ENCODE measurements at regions not wholly inside any gene's neighbourhood (a gene's known extent, or its start where the extent isn't known, plus 50 kb on each side); places are given as distances from the start of the nearest gene placed in this dataset.

DNA sequence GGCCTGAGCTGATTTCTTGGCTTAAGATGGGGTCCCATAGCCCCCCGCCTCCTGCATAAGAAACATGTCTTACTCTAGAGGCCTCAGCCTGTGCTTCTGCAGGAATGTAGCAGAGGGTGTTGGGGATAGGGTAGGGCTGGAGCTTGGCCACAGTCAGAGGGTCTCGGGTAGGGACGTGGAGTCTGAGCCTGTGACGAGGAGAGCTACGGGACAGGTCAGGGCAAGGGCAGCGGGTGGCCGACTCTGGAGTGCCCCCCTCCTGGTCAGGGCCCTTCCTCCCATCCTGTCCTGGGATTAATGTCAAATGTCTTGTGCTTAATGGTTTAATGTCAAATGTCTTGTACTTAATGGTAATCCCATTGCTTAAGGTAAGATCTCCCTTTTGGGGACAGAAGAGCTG, 130.4 kb downstream of the GLI2 start:
- no peak for DNase-seq (ENCODE audit: low read depth in 2 of 2)

DNA sequence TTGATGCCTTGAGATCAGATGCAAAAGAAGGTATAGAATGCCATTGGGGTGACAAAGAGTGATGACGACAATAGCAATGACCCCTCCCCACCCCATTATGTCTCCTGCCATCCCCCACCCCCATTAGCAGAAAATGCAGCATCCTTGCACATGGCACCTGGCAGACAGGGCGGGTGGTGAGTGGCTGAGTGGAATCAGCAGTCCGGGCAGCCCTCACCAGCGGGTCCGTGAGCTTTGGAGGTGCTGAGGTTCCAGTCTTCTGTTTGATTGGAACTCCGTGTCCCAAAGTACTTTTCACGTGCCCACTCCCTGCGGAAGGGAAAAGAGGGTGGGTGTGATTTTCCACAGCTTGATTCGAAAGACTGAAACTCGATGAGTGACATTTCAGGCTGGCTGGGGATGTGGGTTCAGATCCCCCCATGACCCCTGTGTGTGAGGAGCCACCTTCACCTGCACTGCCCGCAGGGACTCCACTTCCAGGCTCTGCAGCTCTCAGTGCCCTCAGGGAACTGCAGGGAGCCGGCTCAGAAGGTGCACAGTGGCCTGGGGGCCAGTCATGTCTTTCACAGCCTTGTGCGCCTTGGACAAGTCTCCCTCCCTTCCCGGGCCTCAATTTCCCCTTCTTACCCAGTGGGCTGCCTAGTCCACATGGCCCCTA, 130.9 kb downstream of the GLI2 start:
- no peak for DNase-seq (ENCODE audit: low read depth in 2 of 2)

DNA sequence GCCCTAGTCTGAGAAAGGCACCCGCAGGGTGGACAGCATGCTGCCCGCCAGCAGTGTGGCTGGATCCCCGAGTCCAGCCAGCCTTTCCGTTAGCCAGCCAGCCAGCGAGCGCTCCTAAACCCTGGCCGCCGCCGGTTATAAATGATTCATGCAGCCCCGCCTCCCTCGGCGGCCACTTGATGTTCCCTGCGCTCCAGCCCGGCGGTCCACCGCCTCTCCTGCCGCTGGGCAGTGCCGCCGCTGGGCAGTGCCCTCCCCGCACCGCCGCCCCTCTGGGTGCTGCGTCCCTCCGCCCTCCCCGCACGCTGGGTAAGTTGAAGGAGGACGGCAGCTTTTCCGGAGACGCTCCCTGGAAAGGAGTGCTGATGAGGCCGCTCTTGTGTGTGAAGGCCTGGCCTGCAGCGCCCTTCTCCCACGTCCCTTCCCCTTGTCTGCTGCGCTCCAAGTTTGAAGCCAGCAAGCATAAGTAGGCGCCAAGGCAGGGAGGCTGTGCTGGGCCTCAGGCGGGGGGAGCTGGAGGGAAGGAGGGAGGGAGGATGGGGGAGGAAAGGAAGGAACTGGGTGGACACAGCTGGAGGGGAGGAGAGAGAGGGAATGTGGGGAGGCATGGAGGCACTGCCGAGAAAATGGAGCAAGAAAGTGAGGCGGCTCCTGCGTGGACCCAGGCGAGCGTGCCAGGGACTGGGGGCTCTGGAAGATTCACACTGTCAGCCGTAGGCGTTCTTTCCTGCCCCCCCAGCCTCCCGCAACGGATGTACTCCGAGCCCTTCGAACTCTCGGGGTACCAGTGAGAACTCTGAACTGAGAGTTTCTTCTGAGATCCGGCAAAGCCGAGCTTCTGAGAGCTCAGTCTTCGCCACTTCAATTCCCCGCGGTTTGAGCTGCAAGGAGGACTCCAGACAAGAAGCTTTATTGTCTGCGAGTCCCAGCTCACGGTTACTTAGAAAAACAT, 131.9 kb downstream of the GLI2 start:
- DNase-seq (ENCODE audit: low read depth in 2 of 2), result peak in 1 of 2 donors; percentile 67

DNA sequence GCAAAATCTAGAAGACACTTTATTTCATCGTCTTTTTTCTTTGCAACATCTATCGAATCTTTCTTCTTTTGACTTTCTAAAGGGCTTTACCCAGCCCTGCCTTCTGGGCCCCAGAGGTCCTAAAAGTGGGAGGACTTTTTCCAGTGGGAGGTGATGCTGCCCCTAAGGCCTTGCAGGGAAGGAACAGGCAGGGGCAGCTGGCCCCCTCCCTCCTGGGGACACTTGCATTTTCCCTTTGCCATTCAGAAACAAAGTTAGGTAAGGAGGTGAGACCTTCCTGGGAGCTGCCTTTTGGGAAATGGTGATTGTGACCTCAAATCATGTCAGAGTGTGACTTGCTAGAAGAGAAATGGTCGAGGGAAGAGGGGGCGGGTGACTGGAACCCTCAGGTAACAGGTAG, 132.7 kb downstream of the GLI2 start:
- no peak for DNase-seq (ENCODE audit: low read depth in 2 of 2)

DNA sequence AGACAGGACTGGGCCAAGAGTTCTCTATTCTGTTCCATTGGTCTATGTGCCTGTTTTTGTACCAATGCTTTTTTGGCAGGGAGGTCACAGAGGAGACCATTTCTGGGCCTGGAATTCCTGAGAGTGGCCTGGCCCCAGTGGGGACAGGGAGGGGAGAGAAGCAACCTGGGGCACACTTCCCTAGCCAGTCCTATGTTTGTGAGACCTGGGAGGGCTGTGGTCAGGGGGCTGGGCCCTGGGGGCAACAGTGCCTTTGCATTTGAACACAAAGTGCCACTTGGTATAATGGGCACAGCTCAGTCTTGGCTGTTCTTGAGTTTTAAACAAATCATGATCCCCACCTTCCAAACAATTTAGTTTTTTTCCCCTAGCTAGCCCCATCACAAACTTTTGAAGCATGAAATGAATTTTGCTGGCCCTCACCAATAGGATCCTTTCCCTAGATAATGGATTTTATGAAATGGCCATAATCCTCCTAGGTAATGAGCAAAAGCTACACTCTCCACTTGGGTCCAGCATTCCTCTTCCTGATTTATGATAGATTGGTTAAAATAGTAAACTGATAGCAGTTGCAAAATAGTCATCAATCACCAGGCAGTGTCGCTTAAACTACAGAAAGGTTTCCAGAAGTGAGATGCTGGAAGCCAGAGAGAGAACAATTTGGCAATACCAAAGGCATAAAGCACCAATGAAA, 133.5 kb downstream of the GLI2 start:
- no peak for DNase-seq (ENCODE audit: low read depth in 2 of 2)

DNA sequence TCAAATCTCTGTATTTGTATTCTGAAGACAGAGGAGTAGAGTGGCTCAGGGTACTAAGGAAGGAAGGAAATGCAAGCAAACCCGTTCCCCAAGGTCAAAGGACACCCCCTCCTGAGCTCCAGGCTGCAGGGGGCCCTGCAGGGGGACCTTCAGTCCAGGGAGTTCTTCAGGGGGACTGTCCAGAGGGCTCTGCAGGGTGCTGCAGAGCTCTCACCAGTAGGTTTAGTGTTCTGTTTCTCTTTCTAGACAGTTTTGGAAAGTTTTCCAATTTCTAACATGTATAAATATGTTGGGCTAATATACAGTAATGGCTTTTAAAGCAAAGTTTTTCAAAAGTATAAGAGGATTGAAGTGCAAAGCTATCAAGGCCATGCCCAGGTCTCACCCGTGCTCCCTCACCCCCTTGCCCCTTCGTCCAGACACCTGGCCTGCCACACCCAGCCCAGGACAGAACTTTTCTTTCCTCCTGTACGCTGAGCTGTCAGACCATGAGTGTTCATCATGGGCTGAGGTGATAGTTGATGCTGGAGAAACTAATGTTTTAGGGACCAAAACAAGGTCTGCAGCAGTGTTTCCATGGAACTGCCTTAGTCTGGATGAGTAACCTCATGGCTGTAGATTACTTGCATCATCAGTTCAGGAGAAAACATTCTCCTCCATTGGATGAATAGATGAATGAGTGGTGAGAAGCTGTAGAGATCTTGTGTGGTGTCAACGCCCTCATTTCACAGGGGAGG, 134.2 kb downstream of the GLI2 start:
- DNase-seq (ENCODE audit: low read depth in 2 of 2), result no peak

DNA sequence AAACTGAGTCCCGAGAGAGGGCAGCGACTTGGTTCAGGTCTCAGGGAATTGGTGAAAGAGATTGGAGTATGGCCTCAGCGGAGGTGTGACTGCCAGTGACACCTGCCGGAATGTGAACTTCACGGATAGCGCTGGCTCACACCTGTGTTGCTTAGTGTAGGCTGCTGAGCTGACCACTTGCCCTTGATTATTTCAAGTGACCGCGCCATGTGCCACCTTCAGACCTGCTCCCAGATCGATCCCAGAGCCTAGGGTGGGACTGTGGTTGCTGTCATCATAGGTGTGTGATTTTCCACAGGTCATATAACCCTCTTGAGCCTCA, 134.8 kb downstream of the GLI2 start:
- DNase-seq (ENCODE audit: low read depth in 2 of 2), result no peak

DNA sequence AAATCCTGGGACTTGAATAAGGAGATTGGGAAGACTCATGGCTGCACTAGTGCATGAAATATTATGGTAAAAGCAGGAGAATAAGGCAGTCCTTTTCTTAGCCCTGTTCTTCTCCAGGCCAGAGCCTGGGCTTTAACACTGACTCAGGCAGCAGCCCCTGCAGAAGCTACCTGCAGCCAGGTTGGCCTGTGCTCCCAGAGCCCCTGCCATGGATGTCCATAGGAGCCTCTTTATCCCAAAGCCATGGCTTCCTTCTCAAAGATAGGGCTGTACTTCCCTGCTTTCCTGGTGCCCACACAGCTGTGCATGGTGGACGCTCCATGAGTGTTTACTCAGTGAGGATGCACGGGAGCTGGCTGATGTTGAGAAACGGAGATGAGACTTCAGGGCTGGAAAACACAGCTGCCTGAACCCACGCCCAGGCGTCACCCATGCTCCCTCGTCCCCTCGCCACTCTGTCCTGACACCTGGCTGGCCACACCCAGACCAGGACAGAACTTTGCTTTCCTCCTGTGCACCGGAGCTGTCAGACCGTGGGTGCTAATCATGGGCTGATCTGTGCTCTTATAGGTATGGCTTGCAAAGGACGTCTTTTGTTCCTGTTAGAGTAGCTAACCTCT, 135.5 kb downstream of the GLI2 start:
- no peak for DNase-seq (ENCODE audit: low read depth in 2 of 2)

DNA sequence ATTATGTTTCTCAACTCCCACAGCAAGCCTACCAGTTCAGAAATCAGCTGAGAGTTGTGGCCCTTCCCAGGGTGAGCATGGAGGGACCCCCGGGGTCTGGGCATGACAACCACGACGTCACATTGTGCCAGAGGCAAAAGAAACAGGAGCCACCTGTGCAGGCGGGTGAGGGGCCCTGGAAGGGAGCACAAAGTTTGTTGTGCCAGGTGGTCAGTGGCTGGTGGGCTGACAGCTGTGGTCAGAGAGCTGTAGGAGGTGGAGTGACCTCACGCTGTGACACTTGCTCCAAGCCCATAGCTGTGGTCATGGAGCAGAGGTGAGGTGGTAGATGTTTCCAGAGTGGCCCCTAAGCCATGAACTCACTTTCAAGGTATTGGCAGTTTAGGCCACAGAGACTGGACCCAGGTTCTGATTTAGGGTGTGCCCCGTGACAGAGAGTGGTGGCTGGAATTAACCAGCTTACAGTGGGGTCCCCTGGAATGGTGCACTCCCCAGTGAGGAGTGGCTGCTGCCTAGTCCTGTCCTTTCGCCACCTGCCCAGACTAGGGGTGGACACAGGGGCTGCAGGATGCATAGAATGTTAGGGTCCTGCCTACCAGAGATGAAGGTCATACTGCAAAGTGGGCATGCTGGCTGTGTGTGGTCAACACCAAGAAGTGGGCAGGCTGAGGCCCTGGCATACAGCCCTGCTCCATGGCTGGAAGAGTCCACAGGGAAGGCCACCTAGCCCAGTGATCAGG, 136.4 kb downstream of the GLI2 start:
- no peak for DNase-seq (ENCODE audit: low read depth in 2 of 2)

DNA sequence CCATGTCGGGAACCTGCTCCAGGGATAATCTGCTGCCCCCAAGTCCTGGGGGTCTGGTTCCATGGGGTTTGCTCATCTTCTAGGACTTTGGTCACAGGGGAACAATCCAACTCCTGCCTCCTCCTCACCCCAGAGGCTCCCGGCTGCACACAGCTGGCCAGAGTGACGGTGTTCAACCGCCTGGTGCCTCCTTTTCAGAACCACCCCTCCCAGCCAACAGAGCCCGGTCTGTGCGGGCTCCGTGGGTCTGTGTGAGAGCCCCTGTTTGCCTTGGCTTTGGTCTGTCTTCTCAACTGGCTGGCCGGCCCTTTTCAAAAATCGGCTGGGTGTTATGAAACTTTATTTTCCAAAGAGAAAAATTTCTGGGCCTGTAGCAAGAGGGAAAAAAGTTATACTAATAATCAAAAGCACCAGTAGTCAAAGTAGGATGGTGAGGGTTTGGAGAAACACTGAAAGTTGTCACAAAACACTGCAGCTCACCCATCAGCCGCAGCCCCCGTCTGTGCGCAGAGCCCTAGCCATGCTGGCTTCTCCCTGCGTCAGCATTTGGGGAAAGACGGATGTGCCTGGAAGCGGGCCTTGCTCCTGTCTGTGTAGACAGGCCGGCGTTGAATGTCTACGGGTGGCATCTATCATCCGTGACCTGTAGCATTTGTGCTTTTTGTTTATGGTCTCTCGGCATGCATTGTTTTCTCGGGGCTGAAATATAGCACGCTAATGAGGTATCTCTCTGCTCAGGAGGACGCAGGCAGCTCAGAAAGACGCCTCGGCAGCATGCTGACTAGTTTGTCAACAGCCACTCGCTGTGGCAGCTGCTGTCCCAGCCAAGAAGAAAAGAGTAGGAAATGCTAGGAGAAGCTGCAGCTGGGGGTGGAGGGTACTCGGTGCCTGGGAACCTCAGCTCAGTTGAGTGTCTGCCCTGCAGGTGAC, 138.6 kb downstream of the GLI2 start:
- DNase-seq (ENCODE audit: low read depth in 2 of 2), result no peak

DNA sequence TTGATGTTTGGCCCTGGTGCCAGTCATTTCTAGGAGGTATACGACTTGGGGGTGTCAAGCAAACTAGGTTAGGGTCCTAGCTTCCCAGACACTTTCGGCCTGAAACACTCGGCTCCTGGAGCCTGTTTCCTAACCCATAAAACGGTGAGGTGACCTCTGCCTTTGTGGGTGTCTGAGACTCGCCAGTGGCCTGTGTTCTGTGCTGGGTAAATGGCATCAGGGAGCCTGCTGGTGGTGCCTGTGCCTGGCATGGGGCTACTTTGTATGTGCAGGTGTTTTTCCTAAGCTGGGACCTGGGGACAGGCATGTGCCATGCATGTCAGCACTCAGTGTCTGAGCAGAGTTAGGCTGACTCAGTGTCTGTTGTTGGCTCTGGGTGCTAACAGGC, 139.2 kb downstream of the GLI2 start:
- no peak for DNase-seq (ENCODE audit: low read depth in 2 of 2)

DNA sequence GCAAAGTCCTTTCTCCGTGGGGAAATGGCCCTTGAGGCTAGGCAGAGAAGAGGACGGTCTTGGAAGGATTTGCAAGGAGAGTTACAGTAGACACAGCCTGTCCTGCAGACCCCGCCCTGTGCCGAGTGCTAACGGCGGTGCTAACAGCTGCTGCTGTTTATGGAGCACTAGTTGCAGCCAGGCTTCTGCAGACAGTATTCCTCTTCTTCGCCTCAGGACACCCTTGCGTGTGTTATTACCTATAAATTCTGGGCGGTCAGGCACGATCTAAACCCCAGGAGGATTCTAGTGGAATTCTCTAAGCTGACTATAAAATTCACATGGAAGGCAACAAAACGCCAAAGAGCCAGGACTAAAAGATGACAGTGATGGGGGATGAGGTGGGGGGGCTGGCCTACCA, 139.8 kb downstream of the GLI2 start:
- DNase-seq (ENCODE audit: low read depth in 2 of 2), result no peak

DNA sequence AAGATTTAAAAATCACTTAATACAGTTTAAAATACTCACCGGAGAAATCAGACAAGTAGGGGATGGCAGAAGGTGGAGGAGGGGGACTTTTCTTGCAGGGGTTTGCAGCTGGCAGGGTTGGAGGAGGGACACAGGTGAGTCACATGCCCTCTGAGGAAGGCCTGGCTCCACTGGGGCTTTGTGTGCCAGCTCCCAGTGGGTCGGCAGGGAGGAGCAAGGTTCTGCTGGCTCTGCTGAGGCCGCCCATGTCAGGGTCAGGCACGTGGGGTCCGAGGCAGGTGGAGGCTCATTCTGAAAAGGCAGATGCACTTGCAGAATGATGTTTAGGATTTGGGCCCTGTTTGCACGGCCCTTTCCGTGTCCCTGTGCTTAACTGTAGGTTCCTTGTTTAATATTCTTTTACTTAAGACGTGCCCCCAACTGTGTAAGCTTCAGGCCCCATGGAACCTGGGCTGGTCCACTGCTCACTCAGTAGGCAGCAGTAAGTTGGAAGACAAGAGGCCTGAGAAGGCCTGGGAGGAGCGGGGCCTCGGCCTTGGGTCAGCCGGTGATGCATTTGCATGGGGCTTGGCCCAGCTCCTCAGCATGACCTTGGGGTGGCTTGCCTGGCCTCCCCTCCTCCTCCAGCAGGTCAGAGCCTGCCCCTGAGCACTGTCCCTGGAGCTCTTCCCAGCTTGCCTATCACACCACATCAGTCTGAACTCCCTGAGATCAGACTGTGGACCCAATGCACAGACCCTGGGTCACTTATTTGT, 141.0 kb downstream of the GLI2 start:
- DNase-seq (ENCODE audit: low read depth in 2 of 2), result no peak

DNA sequence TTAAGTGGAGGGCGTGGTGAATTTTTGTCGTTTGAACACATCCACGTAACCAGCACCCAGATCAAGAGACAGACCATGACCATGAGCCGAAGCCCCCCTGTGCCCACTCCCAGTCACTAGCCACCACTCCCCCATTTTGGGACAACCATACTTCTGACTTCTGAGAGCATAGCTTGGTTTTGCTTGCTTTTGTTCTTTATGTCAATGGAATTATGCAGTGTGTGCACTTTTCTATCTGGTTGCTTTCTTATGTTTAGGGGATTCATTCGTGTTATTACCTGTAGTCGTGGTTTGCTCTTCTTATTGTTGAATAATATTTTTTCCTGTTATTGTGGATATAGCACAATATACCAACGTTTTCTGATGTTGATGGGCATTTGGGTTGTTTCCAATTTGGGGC, 141.7 kb downstream of the GLI2 start:
- DNase-seq (ENCODE audit: low read depth in 2 of 2), result no peak

DNA sequence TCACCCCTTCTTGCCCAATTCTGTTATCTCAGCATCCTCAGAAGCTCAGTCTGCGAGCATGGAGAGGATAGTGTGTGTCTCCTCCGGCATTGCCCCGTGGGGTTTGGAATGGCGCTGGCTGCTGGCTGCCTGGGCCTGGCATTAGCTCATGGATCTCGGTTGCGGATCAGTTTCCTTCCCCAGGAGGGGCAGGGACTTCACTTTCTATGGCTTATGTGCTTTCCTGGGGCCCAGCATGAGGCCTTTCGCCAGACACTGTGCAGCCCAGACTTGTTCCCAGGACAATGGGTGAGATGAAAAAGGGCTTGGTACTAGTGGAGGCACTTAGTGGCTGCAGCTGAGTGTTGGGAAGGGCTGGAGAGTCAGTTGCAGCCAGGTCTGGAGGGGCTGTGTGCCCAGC, 143.3 kb downstream of the GLI2 start:
- no peak for DNase-seq (ENCODE audit: low read depth in 2 of 2)

DNA sequence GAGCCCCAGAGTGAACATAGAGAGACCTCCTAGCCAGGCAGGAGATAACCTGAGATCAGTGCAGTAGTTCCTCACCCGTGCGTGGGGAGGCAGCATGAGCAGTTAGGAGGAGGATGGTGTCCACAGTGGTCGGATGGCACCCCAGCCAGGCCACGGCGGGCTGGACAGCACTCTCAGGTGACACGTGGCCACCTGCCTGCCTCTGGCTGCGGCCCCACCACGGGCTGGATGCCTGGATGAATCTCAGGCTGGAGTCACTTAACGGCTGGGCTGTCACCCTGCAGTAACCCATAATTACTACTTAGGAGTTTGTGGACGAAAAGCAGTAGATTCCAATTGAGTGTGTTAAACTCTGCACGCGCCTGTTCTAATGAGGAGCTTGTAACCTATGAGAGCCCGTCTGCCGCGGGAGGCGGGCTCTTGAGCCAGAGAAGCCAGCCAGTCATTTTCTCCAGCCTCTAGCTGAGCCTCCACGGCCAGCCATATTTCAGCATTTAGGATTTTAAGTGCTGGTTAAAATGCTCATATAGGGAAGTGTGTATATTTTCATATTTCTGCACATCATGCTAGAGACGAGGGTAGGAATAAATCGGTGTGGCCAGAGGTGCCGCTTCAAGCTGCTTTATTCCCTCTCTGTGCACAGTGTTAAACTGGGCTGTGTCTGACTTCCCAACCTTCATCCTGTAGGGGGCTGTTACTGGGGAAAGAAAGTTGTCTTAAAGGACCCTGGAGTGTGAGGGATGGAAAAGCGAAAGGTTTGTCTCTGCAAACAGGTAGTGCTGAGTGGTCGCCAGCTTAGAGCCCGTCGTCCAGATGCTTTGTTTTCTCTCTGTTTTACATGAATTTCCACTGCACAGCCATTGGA, 144.0 kb downstream of the GLI2 start:
- no peak for DNase-seq (ENCODE audit: low read depth in 2 of 2)

DNA sequence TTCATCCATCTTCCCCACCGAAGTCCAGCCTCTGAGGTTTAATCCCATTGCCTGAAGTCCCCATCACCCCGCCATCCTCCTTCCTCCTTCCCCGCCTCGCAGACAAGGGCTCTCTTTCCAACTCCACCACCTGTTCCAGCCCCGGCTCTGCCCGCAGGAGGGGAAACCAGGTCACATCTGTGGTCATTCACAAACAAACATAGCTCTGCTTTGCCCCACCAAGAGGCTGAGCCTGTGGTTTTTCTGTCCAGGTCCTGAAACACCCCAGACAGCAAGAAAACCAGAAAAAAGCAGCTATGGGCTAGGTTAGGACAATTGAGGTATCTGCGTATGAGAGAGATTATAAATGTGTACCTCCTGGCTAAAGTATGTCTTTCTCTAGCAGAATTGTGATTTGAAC, 144.7 kb downstream of the GLI2 start:
- DNase-seq (ENCODE audit: low read depth in 2 of 2), result no peak

All from dermis microvascular lymphatic vessel endothelial cell (primary cell).